GM20431 (cell line): ENCODE measurements at regions not wholly inside any gene's neighbourhood (a gene's known extent, or its start where the extent isn't known, plus 50 kb on each side); places are given as distances from the start of the nearest gene placed in this dataset.
"Not testable (repeated sequence)": the region's sequence is repeated elsewhere in the genome, so short reads cannot be mapped to it uniquely, and the experiment has no call there.

Experiments used
- in situ Hi-C: fragments of 300-500 bp; cut with MseI, MboI; formaldehyde crosslinking; loops from one replicate; pipeline ENCODE4 v1.15.0; 2020; ENCODE audit warnings: low sequenced_read_pairs; ENCODE audit not compliant: unreplicated experiment

DNA sequence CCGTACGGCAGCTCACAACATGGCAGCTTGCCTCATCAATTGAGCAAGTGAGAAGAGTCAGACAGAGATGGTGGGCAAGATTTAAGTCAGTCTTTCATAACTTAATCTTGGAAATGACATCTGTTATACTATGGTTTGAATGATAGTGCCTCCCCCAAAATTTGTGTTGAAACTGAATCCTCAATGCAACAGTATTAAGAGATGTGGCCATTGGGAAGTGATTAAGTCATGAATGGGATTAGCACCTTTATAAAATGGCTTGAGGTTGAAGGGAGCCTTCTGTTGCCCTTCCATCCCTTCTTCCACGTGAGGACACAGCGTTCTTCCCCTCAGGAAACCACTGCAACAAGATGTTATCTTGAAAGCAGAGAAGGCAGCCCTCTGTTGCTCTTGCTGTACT lies 124.2 kb downstream of the C12orf75 start:
- in situ Hi-C loops, result no loop called here

DNA sequence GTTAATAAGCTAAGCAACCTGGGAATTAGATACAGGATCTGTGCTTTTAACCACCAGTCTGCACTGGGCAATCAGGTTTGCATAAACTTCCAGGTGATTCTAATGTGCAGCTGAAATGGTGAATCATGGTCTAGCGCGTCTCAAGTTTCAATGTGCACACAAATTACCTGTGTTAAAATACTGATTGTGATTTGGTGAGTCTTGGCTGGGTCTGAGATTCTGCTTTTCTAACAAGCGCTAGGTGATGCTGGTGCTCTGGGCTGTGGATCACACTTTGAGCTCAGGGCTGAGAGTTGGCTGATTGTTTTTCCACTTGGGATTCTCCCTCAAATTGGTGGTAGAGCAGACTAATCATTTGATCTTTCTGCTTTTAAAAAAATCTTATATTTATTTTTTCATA lies 124.8 kb downstream of the C12orf75 start:
- in situ Hi-C loops, result no loop called here

DNA sequence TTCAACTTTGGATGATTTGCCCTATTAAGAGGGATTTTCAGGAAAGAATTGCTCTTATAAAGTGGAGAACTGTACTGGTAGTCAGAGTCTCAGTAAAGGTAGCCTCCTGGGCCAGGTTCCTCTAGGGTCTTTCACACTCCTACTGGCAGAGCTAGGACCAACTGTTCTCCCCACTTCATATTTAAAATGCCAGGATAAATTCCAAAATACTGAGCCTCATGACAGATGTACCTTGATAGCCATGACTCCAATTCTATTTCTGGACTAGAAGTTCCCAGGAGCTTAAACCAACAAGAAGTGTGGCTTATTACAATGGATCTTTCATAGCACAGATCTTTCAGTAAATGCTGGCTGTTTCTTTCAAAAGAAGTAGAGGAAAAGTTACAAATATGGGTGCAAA lies 126.5 kb downstream of the C12orf75 start:
- in situ Hi-C loops, result no loop called here

DNA sequence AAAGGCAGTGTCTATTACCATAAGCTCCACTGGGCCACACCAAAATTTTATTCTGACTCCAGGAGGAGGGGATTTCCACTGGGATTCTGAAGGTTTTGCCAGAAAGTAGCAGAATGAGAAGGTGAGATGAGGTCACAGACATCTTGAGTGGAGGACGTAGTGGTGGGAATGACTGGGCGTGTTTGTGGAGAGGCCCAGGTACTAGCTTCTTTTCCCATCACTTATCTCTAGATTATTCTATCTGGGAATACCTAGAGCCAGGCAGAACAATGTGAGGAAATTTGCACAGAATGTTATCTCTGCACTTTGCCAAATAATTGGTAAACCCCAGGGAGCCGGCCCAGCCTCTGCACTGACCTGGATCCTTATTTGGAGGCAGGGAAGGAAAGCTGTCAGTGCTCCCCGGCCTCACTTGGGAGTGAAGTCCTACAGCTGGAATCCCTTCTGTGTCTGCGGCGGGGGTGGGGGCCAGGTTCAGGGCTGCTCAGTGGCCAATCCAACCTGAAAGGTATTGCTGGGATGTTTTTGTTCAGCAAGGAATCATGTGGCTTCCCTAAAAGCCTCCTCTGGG lies 129.4 kb downstream of the C12orf75 start:
- in situ Hi-C loops, result no loop called here

DNA sequence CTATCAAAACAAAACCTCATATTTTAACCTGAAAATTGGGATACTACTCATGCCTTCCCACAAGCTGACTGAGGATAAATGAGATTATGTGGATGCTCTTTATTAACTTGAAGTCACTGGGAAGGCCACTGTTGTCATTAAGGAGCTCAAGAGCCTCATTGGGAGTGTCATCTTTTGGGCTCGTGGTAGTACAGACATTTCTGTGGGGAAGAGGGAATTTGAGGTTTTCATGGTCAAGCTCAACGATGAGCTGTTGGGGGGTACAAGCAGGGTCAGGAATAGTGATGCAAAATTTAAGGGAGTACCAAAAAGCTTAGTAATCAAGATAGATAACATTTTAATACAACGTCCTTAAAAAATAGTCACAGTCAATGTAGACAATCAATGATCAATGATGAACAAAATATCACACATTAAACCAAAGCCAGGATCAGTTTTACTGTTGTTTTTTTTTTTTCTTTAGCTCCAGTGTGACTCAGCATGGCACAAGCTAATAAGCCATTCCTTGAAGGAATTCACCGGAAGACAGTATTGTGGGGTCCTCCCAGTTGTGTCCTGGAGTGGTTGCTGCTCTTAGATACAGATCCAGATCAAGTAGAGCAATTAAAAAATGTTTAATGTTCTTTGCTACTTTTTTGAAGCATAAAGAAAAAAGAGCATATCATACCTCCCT lies 130.9 kb downstream of the C12orf75 start:
- in situ Hi-C loops, result no loop called here

DNA sequence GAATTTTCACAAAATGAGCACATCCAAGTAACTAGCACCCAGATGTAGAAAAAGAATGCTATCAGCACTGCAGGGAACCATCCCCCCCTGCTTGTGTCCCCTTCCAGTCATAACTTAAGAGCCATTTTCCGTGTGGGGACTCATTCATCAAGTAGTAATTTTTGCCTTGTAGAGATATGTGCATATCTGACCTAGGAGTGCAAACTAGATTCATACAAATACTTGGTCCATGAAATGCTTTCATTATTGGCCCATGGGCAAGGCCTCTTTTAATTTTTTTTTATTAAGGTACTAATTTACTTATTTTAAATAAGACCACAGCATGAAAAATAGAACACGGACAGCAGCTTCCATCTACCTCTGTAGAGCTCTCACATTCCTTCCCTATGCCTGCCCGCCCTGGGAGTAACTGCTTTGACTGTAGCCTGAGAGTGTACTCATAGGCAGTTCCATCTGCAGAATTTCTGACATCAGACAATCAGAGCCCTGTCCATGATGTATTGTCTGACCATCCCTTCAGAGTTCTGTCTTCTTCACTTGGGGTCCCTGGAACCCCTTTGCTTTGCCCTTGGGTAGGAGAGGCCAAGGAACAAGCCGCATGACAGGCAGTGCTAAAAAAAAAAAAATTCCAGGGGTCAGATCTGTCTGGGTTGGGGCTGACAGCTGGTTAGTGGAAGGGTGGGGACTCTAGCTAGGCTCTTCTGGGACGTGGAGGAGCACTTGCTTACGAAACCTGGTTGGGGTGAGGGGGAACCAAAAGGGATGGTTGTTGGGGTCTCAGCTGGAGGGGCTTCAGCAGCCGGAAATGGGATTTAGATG lies 131.7 kb downstream of the C12orf75 start:
- in situ Hi-C loops, result no loop called here

DNA sequence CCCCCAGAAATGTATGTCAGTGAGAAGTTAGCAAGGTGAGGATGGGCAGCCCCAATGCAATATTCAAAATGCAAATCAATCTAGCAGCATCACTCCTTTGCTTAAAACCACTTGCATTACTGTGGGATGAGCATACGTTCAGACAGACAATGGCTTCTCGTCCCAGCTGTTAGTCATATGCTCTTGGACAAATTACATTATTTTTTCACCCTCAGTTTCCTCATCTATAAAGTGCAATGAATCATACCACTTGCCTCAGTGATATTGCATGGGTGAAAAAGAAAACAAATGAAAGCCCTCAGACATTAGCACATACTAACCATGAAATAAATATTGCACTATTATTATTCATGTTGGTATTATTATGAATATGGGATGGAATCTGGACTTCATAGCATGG lies 132.3 kb downstream of the C12orf75 start:
- in situ Hi-C loops, result no loop called here

DNA sequence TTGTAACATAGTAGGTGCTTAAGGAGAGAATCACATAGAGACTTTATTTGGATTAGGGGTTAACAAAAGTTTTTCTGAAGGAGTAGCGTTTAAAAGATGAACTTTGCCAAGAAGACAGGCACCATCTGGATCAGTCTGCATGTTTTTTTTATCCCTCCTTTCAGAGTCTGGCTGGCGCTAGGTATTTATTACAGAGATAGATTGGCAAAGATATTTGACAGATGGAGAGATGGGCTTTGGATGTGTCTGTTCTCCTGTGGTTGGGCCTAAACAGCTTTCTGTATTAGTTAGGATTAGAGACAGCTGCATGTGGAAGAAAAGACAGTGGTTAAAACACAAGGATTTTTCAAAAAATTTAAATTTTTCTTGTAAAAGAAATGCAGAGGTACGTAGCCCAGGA lies 133.9 kb downstream of the C12orf75 start:
- in situ Hi-C loops, result no loop called here

DNA sequence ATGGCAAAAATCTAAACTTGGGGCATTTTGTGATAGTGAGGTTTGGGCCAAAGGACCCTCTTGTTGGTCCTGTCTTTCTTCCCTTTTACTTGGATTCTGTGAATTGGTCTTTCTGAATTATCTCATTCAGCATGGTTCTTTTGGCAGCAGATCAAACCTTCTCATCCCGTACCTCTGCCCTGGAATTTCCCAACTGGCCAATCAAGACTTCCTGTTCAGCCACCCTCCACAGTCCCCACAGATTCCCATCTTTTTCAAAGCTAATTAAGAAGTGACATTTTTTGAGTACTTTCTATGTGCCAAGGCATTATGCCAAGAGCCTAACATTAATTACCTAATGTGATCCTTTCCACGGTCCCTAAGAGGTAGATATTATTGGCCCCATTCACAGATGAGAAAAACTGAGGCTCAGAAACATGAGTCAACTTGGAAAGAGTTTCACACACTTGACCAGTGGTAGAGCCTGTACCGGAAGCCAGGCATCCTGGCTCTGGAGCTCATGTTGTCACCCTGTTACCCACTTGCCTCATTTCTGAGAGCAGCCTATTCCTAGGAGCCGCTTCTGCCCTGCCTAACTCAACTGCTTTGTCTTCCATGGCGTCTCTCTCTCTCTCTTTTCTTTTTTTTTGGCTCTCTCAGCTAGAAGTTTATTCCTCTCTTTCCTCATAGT lies 135.9 kb downstream of the C12orf75 start:
- in situ Hi-C loops, result no loop called here

DNA sequence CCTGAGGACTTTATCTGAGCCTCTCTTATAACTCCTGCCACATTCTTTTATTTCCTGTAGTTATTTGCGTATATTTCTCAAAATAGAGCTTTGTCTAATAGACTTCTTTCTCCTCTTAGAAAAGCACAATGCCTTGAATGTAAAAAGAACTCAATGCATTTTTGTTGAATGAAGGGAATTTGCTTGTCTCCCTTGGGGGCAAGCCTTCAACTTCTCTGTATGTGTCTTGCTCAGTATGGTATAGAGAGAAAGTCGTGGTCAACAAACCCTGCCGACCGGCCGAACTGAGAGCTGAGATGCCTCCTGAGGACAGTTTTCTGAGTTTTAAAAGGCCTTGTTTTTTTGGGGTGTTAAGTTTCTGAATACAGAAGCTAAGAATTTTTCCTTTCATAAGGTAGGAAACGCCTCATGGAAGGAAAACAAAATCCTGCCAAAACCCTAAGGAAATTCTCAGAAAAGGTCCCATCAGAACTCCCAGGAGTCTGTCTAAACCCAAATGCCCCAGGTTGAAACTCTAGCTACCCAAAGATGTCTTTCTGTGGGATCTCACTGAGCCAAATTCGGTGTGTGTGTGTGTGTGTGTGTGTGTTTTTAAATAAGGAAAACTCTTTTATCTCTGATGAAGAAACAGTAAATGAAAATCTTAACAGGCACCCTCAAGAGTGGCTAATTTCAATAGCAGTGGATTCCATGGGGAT lies 136.6 kb downstream of the C12orf75 start:
- in situ Hi-C loops, result no loop called here

DNA sequence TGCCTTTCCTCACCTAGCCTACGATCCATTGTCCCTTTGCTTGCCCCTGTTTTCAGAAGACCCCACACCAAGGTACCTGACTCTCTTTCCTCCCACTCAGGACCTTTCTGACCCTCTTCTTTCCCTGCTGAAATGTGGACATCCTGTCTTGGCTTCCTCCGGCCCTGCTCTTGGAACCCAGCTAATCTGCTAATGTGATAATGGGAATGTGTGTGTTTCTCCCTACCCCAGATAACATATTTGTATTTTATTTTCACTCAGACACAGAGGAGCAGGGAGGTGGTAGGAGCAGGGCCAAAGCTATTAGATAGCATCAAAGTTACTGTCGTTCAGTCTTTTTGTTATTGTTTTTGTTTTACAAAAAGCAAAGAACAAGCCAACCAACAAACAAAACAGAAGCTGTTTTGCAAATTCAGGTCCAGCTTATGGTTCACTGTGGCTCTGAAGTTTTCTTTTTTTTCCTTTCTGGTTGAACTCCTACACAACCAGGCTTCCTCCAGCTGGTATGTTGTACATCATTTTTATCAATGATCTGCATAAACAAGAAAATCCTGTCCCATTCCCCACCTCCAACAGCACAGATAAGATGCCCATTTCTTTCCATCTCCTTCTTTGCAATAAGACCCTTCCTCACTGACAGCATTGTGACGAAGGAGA lies 137.3 kb downstream of the C12orf75 start:
- in situ Hi-C loops, result no loop called here

DNA sequence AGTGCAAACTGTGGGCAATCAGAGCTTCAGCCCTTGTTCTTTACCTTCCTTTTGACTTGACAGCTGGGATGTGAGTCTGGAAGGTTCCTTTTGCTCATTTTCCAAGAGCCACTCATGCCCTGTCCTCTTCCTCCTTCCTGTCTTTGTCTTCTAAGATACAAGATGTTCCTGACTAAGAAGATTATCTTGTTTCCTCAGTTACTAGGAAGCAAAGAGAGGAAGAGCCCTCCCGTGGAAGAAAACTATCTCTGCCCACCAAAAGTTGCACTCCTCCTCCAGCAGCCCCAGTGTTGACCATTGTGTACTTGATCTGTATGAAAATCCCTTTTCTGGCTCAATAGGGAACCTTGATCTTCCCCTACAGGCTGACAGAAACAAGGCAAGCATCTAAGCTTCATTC lies 138.0 kb downstream of the C12orf75 start:
- in situ Hi-C loops, result no loop called here

DNA sequence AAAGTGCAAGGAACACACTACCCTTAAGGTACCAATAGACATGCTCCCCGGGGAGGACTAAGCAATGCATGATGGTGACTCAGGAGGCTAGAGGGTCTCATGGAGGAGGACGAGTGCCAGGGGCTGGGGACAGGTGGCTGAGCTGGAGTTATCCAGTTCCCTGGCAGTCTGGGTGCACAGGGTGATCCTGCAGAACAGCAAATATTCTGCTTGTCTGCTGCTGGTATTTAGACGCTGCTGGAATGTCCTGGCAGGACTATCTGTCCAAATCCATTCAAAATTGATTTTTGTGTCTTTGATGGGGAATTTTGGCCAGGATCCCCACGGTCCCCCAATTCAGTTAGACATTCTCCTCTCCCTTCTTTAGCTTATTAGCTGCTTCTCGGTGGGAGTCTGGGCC lies 138.7 kb downstream of the C12orf75 start:
- in situ Hi-C loops, result no loop called here

DNA sequence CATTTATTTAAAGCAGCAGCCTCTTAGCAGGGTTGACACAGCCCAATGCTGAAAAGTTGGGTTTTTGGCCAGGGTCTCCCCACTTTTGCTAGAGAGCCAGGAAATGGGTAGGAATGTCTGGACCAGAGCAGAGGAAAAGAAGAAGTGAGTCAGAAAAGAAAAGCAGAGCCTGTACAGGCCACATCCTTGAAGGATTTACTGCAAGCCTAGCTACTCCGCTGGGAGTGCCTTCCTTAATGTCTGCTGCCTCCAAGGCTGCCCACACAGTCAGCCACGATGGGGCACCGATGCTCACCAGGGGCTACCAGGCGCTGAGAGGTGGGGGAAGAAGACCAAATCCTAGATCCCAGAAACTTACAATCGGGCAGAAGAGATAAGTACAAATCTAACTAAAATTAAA lies 139.2 kb downstream of the C12orf75 start:
- in situ Hi-C loops, result no loop called here

DNA sequence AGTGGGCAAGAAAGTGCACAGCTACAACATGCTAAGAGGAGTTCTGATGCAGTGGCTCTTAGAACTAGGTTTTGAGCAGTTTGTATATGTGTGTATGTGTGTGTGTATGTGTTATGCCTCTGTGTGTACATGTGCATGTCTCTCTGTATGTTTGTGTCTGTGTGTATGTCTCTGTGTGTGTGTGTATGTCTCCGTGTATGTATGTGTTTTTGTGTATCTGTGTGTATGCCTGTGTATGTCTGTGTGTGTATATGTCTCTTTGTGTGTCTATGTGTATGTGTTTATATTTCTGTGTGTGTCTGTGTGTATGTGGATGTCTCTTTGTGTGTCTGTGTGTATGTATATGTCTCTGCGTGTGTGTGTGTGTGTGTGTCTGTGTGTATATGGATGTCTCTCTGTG lies 139.6 kb downstream of the C12orf75 start:
- in situ Hi-C loops, result no loop called here

DNA sequence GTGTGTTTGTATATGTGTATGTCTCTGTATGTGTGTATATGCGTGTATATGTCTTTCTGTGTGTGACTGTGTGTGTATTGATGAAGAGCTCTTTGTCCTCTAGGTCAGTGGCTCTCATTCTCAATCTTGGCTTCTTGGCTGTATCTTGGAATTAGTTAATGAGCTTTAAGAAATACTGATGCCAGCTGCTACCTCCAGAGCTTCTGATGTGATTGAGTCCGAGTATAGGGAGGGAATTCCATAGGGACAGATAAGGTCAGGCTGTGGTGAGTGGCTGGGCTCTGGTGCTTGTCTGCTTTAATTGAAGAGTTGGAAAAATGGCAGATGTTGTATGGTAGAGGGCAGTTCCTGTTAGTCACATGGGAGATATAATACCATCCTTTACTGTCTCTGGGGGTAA lies 140.1 kb downstream of the C12orf75 start:
- in situ Hi-C loops, result no loop called here

DNA sequence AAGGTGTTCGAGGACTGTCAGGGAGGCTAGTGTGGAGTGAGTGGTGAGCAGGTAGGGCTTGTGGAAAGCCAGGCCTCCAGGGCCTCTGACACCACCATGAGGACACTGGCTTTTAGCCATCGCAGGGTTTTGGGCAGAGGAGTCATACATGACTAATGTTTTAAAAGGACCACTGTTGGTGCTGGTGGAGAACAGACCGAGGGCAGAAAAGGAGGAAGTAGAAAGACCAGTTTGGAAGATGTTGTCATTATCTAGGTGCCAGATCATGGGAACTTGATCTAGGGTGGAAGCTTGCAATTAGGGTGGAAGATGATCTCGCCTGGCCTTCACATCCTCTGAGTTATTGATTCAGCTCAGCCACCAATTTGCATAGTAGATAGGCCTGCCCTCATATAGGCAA lies 144.2 kb downstream of the C12orf75 start:
- in situ Hi-C loops, result no loop called here

DNA sequence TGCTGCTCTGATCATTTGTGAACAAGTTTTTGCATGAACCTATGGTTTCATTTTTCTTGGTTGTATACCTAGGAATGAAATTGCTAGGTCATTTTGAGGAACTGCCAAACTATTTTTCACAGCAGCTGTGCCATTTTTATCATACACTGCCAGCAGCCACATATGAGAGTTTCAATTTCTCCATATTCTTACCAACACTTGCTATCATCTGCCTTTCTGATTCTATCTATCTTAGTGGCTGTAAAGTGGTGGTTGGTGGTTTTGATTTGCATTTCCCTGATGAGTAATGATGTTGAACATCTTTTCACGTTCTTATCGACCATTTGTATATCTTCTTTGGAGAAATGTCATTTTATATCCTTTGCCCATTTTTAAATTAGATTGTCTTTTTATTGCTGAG lies 146.1 kb downstream of the C12orf75 start:
- in situ Hi-C loops, result no loop called here

DNA sequence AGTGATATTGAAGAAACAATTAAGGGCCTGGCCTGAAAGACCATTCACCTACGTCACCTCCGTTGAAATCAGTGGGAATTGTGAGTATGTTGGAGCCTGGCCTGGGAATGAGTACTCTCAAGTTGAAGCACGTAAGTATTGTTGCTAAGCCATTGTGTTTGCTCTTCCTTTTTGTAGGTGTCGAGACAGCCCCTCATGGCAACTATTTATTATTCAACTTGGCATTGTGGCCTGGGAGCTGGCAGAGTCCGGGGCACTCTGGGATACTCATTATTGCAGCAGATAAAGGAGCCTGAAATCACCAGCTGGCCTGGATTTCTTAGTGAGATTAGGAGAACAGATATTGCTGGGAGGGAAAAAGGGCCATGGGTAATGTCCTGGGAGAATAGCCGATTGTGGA lies 147.4 kb downstream of the C12orf75 start:
- in situ Hi-C loops, result no loop called here

DNA sequence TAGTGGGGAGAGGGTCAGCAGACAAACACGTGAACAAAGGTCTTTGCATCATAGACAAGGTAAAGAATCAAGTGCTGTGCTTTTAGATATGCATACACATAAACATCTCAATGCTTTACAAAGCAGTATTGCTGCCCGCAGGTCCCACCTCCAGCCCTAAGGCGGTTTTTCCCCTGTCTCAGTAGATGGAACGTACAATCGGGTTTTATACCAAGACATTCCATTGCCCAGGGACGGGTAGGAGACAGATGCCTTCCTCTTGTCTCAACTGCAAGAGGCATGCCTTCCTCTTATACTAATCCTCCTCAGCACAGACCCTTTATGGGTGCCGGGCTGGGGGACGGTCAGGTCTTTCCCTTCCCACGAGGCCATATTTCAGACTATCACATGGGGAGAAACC lies 148.3 kb downstream of the C12orf75 start:
- in situ Hi-C loops, result not testable (repeated sequence)
